ENCODE measurements at regions not wholly inside any gene's neighbourhood (a gene's known extent, or its start where the extent isn't known, plus 50 kb on each side); places are given as distances from the start of the nearest gene placed in this dataset.

- H4K20me1 ChIP-seq (ENCODE audit: insufficient read depth): no peaks in the 10 kb centered on the region
- 0 out of 2 replicates have a peak, but pooled peaks cover 8% of the 10 kb centered on the region for H3K9me3 ChIP-seq
- H3K27me3 ChIP-seq (ENCODE audit: insufficient read depth): no peaks in the 10 kb centered on the region
- DNase-seq: no peak
- no peak overlapping the region for H3K27ac ChIP-seq (ENCODE audit: low read depth in 2 of 2, low read length in 1 of 2)
- peaks cover 2 to 6% of the 10 kb centered on the region in 2 experiments; a peak in 1 of 4 replicates for H3K4me1 ChIP-seq (ENCODE audit: control insufficient read depth in 1 of 2, insufficient read depth in 2 of 2, low read depth in 1 of 2, low read length in 1 of 2)
- WGBS (ENCODE audit: low lambda C conversion rate): 87% methylated on average over 2 of the region's 2 CpGs
- CTCF ChIA-PET: no interaction called here
- no peak overlapping the region for H2AFZ ChIP-seq (ENCODE audit: low read depth)
- no peaks in the 10 kb centered on the region for H3K36me3 ChIP-seq (replicated peaks in 1 of 2; ENCODE audit: control insufficient read depth in 1 of 2, insufficient read depth in 2 of 2, low read length in 1 of 2)
- no peak overlapping the region for H3K4me2 ChIP-seq
- TF ChIP-seq NFIC (IDR thresholded peaks at IDR 0.05; ENCODE audit: borderline replicate concordance) (no peak), USF2 (IDR thresholded peaks at IDR 0.05; ENCODE audit: borderline replicate concordance, low read depth, low read length) (no peak), IRF3 (IDR thresholded peaks at IDR 0.05; ENCODE audit: low read depth, low read length) (no peak), GABPA (IDR thresholded peaks at IDR 0.05; ENCODE audit: low read depth) (no peak), EP300 (IDR thresholded peaks at IDR 0.05; ENCODE audit: borderline replicate concordance in 1 of 2, low read depth in 1 of 2, low read length in 1 of 2) (no peak), CTCF (IDR thresholded peaks at IDR 0.05) (no peak), EZH2phosphoT487 (IDR thresholded peaks at IDR 0.05; ENCODE audit: borderline replicate concordance, low read depth) (no peak), RCOR1 (IDR thresholded peaks at IDR 0.05; ENCODE audit: low read length) (no peak), RXRA (IDR thresholded peaks at IDR 0.05; ENCODE audit: borderline replicate concordance, low read depth) (no peak), ELF1 (IDR thresholded peaks at IDR 0.05) (no peak), USF1 (IDR thresholded peaks at IDR 0.05; ENCODE audit: borderline replicate concordance, low read depth) (no peak), PBX3 (IDR thresholded peaks at IDR 0.05) (no peak), GATA2 (CRISPR knock-in tag; IDR thresholded peaks at IDR 0.05) (no peak), FOXM1 (IDR thresholded peaks at IDR 0.05; ENCODE audit: low read depth) (no peak)
- POLR2A ChIA-PET: no interaction called here
- no peaks in the 10 kb centered on the region for H3K79me2 ChIP-seq (ENCODE audit: insufficient read depth)
- H3K9ac ChIP-seq: no peak overlapping the region
- H3K9me2 ChIP-seq: no peaks in the 10 kb centered on the region
- H3F3A ChIP-seq (replicated peaks; ENCODE audit: insufficient read depth): no peaks in the 10 kb centered on the region
- H3K4me3 ChIP-seq (ENCODE audit: low read depth in 2 of 2, low read length in 1 of 2): no peak overlapping the region
These were observed 274.3 kb downstream of the GAS1 start for GRCh38 chr9:86672966-86673365.

Measured in SK-N-SH (cell line).